ENCODE measurements at regions not wholly inside any gene's neighbourhood (a gene's known extent, or its start where the extent isn't known, plus 50 kb on each side); places are given as distances from the start of the nearest gene placed in this dataset.

DNA sequence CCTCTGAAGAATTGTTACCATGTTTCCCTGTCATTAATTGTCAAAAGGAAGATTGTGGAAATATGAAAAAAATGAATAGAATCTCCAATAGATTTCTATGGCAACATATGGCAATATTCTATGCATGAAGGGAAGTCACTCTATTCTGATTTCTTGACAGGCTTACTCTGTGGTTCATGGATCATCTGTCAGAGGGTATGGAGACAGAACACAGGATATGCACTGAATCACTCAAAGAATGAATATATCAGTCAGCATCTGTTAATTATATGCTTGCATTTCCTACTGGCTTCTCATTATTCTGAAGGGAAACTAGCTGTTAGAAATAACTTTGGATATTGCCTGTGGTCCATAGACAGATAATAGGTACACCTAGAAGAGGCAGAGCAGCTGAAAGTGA lies 918.9 kb downstream of the DTWD2 start:
- H3K4me2 ChIP-seq, result no peak overlapping the region
- H3K27ac ChIP-seq, result no peak overlapping the region
- no peak for FAIRE-seq
- ChIA-PET POLR2A (no interaction called here), CTCF (no interaction called here)
- TF ChIP-seq, protein P1, sequence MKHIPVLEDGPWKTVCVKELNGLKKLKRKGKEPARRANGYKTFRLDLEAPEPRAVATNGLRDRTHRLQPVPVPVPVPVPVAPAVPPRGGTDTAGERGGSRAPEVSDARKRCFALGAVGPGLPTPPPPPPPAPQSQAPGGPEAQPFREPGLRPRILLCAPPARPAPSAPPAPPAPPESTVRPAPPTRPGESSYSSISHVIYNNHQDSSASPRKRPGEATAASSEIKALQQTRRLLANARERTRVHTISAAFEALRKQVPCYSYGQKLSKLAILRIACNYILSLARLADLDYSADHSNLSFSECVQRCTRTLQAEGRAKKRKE (CRISPR knock-in tag; IDR thresholded peaks at IDR 0.05; ENCODE audit: low read depth), result no peak
- TF ChIP-seq HOXB13 (CRISPR knock-in tag; IDR thresholded peaks at IDR 0.05; ENCODE audit: low read depth) (no peak), EP300 (IDR thresholded peaks at IDR 0.05) (no peak), CBX8 (IDR thresholded peaks at IDR 0.05) (no peak), NFE2L2 (conservative IDR thresholded peaks at IDR 0.05; ENCODE audit: low read length) (no peak), PHF8 (IDR thresholded peaks at IDR 0.05; ENCODE audit: borderline replicate concordance, low read depth) (no peak), MAFK (IDR thresholded peaks at IDR 0.05; ENCODE audit: partially characterized antibody) (no peak), CHD2 (IDR thresholded peaks at IDR 0.05; ENCODE audit: low read length, partially characterized antibody) (no peak), CEBPB (IDR thresholded peaks at IDR 0.05) (no peak), BHLHE40 (IDR thresholded peaks at IDR 0.05; ENCODE audit: low read depth, low read length) (no peak), POLR2AphosphoS2 (conservative IDR thresholded peaks at IDR 0.05; ENCODE audit: low read length) (no peak), RFX5 (IDR thresholded peaks at IDR 0.05) (no peak), RARB (CRISPR knock-in tag; IDR thresholded peaks at IDR 0.05) (no peak), KDM5A (IDR thresholded peaks at IDR 0.05) (no peak), FOSL2 (IDR thresholded peaks at IDR 0.05) (no peak), FOSL2 (CRISPR knock-in tag; IDR thresholded peaks at IDR 0.05) (no peak)
- TF ChIP-seq, protein P2, sequence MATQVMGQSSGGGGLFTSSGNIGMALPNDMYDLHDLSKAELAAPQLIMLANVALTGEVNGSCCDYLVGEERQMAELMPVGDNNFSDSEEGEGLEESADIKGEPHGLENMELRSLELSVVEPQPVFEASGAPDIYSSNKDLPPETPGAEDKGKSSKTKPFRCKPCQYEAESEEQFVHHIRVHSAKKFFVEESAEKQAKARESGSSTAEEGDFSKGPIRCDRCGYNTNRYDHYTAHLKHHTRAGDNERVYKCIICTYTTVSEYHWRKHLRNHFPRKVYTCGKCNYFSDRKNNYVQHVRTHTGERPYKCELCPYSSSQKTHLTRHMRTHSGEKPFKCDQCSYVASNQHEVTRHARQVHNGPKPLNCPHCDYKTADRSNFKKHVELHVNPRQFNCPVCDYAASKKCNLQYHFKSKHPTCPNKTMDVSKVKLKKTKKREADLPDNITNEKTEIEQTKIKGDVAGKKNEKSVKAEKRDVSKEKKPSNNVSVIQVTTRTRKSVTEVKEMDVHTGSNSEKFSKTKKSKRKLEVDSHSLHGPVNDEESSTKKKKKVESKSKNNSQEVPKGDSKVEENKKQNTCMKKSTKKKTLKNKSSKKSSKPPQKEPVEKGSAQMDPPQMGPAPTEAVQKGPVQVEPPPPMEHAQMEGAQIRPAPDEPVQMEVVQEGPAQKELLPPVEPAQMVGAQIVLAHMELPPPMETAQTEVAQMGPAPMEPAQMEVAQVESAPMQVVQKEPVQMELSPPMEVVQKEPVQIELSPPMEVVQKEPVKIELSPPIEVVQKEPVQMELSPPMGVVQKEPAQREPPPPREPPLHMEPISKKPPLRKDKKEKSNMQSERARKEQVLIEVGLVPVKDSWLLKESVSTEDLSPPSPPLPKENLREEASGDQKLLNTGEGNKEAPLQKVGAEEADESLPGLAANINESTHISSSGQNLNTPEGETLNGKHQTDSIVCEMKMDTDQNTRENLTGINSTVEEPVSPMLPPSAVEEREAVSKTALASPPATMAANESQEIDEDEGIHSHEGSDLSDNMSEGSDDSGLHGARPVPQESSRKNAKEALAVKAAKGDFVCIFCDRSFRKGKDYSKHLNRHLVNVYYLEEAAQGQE (IDR thresholded peaks at IDR 0.05), result no peak
- TF ChIP-seq, protein P3, sequence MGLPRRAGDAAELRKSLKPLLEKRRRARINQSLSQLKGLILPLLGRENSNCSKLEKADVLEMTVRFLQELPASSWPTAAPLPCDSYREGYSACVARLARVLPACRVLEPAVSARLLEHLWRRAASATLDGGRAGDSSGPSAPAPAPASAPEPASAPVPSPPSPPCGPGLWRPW (IDR thresholded peaks at IDR 0.05), result no peak
- TF ChIP-seq, protein P4, sequence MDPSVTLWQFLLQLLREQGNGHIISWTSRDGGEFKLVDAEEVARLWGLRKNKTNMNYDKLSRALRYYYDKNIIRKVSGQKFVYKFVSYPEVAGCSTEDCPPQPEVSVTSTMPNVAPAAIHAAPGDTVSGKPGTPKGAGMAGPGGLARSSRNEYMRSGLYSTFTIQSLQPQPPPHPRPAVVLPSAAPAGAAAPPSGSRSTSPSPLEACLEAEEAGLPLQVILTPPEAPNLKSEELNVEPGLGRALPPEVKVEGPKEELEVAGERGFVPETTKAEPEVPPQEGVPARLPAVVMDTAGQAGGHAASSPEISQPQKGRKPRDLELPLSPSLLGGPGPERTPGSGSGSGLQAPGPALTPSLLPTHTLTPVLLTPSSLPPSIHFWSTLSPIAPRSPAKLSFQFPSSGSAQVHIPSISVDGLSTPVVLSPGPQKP (IDR thresholded peaks at IDR 0.05; ENCODE audit: low read depth, low read length), result no peak
- TF ChIP-seq, protein P5, sequence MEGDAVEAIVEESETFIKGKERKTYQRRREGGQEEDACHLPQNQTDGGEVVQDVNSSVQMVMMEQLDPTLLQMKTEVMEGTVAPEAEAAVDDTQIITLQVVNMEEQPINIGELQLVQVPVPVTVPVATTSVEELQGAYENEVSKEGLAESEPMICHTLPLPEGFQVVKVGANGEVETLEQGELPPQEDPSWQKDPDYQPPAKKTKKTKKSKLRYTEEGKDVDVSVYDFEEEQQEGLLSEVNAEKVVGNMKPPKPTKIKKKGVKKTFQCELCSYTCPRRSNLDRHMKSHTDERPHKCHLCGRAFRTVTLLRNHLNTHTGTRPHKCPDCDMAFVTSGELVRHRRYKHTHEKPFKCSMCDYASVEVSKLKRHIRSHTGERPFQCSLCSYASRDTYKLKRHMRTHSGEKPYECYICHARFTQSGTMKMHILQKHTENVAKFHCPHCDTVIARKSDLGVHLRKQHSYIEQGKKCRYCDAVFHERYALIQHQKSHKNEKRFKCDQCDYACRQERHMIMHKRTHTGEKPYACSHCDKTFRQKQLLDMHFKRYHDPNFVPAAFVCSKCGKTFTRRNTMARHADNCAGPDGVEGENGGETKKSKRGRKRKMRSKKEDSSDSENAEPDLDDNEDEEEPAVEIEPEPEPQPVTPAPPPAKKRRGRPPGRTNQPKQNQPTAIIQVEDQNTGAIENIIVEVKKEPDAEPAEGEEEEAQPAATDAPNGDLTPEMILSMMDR (IDR thresholded peaks at IDR 0.05), result no peak
- no peaks in the 10 kb centered on the region for H3K4me1 ChIP-seq
- DNase-seq (ENCODE audit: low read depth in 1 of 2, low spot score in 1 of 2), result no peak
- no peak for ATAC-seq
- no peak overlapping the region for H3K4me3 ChIP-seq
- H3K9me3 ChIP-seq, result 0 out of 3 replicates have a peak, but pooled peaks cover 4% of the 10 kb centered on the region

DNA sequence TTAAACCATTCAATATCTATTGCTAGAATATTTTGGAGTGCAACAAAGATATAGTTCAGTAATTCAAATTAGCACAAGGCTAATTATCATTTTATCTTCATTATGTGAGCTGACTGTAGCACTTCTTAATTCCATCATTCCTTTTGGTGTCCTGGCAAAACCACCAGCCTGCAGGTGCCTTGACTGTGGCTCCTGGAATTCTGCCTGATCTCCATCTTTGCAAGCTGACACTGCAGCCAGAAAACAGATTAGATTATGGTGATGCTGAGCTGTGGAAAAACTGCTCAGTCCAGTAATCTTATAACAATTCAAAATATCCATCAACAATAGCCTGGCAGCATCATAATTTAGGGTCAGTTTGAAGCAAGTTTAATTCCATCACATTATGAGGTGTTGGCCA lies 919.5 kb downstream of the DTWD2 start:
- FAIRE-seq (no peak), DNase-seq (ENCODE audit: low read depth in 1 of 2, low spot score in 1 of 2) (no peak), ATAC-seq (no peak)
- Histone ChIP-seq H3K9me3 (0 out of 3 replicates have a peak, but pooled peaks cover 4% of the 10 kb centered on the region), H3K4me3 (no peak overlapping the region), H3K27ac (no peak overlapping the region), H3K4me1 (no peaks in the 10 kb centered on the region), H3K4me2 (no peak overlapping the region)
- TF ChIP-seq, protein P6, sequence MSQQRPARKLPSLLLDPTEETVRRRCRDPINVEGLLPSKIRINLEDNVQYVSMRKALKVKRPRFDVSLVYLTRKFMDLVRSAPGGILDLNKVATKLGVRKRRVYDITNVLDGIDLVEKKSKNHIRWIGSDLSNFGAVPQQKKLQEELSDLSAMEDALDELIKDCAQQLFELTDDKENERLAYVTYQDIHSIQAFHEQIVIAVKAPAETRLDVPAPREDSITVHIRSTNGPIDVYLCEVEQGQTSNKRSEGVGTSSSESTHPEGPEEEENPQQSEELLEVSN (IDR thresholded peaks at IDR 0.05; ENCODE audit: borderline replicate concordance, low read depth), result no peak
- TF ChIP-seq FOSB (CRISPR knock-in tag; IDR thresholded peaks at IDR 0.05), result no peak
- TF ChIP-seq ZNF302 (CRISPR knock-in tag; IDR thresholded peaks at IDR 0.05), result no peak
- TF ChIP-seq FOXS1 (CRISPR knock-in tag; IDR thresholded peaks at IDR 0.05), result no peak
- TF ChIP-seq, protein P7, sequence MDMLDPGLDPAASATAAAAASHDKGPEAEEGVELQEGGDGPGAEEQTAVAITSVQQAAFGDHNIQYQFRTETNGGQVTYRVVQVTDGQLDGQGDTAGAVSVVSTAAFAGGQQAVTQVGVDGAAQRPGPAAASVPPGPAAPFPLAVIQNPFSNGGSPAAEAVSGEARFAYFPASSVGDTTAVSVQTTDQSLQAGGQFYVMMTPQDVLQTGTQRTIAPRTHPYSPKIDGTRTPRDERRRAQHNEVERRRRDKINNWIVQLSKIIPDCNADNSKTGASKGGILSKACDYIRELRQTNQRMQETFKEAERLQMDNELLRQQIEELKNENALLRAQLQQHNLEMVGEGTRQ (IDR thresholded peaks at IDR 0.05), result no peak
- TF ChIP-seq JUN (IDR thresholded peaks at IDR 0.05), result no peak
- TF ChIP-seq, protein P8, sequence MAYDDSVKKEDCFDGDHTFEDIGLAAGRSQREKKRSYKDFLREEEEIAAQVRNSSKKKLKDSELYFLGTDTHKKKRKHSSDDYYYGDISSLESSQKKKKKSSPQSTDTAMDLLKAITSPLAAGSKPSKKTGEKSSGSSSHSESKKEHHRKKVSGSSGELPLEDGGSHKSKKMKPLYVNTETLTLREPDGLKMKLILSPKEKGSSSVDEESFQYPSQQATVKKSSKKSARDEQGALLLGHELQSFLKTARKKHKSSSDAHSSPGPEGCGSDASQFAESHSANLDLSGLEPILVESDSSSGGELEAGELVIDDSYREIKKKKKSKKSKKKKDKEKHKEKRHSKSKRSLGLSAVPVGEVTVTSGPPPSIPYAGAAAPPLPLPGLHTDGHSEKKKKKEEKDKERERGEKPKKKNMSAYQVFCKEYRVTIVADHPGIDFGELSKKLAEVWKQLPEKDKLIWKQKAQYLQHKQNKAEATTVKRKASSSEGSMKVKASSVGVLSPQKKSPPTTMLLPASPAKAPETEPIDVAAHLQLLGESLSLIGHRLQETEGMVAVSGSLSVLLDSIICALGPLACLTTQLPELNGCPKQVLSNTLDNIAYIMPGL (CRISPR knock-in tag; IDR thresholded peaks at IDR 0.05; ENCODE audit: borderline replicate concordance), result no peak
- ChIA-PET CTCF (no interaction called here), POLR2A (no interaction called here)
